Cardiac fibroblast (primary cell): ENCODE measurements at regions not wholly inside any gene's neighbourhood (a gene's known extent, or its start where the extent isn't known, plus 50 kb on each side); places are given as distances from the start of the nearest gene placed in this dataset.

Experiments used
- DNase-seq, 2 donors: peaks; one replicate each; pipeline versions ENCODE4 v3.0.0 to v3.0.0-alpha.2; 2010; ENCODE audit warnings: low read depth in 2 of 2
- H3K4me3 ChIP-seq, 2 donors: replicated peaks in 1 of 2; 1 replicate in 1 of 2; 2 replicates in 1 of 2; pipeline ENCODE4 v1.5.1; 2011; ENCODE audit warnings: low read depth in 2 of 2, low read length in 2 of 2, mild to moderate bottlenecking in 2 of 2, moderate library complexity in 1 of 2
- TF ChIP-seq, protein P1 (sequence below): IDR thresholded peaks from one replicate; pipeline ENCODE4 v1.5.1; 2011; ENCODE audit warnings: low read depth, mild to moderate bottlenecking, low read length, inconsistent platforms

DNA sequence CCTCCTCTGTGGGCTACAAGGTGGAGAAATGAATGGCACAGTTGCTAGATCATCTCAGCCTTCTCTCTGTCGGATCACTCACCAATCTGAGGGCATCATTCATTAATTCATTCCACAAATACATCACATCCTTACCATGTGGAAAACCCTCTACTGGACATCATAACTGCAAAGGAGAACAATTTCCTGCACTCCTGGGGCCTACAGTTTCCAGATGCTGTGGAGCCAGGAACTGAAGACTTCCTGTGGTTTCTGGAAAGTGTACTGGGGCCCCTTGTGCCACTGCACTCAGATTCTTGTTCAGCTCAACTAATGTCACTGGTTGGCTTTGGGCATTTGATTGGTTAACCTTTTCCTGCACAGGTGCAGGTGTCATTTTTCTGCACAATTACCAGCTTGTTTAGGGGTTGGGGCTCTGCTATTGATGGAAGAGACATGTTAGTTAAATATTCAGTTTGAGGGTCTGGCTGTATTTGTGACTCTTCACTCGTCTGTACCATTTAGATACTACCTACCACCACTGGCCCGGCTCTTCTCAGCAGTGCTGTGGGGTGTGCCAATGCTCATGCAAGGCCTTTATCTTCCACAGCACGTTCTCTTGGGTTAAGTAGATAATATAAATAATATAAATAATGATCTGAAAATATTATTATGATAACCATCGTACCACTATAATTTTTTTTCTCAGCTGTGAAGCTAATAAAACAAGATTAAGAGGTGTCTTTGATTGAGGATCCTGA, 427.3 kb downstream of the TSN start:
- TF ChIP-seq, protein P1, sequence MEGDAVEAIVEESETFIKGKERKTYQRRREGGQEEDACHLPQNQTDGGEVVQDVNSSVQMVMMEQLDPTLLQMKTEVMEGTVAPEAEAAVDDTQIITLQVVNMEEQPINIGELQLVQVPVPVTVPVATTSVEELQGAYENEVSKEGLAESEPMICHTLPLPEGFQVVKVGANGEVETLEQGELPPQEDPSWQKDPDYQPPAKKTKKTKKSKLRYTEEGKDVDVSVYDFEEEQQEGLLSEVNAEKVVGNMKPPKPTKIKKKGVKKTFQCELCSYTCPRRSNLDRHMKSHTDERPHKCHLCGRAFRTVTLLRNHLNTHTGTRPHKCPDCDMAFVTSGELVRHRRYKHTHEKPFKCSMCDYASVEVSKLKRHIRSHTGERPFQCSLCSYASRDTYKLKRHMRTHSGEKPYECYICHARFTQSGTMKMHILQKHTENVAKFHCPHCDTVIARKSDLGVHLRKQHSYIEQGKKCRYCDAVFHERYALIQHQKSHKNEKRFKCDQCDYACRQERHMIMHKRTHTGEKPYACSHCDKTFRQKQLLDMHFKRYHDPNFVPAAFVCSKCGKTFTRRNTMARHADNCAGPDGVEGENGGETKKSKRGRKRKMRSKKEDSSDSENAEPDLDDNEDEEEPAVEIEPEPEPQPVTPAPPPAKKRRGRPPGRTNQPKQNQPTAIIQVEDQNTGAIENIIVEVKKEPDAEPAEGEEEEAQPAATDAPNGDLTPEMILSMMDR = no peak
- H3K4me3 ChIP-seq = no peak overlapping the region
- no peak for DNase-seq

DNA sequence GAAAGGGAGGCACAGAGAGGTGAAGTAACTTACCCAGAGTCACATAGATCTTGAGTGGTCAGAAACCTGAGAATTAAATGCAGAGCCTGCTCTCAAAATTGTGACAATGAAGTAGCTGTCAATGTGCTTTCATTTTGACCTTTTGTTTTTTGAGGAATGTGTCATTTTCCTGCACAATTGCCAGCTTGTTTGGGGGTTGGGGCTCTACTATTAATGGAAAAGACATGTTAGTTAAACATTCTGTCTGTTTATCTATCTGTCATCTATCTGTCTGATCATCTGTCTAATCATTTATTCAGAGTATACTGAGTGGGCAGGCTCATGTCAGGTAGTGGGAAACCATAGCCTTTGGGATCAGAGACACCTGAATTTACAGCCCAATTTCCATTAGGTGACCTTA, 428.4 kb downstream of the TSN start:
- no peak overlapping the region for H3K4me3 ChIP-seq
- DNase-seq = no peak
- TF ChIP-seq, protein P1 = no peak

GRCh38 chr2:122186761-122187222, 431.3 kb downstream of the TSN start:
- TF ChIP-seq, protein P1 = no peak
- DNase-seq = peak in 1 of 2 donors; percentile 69
- no peak overlapping the region for H3K4me3 ChIP-seq

GRCh38 chr2:122191331-122191730, 435.9 kb downstream of the TSN start:
- no peak overlapping the region for H3K4me3 ChIP-seq
- peak; percentile 63 to 81 for DNase-seq
- TF ChIP-seq, protein P1 = peak; percentile 52

DNA sequence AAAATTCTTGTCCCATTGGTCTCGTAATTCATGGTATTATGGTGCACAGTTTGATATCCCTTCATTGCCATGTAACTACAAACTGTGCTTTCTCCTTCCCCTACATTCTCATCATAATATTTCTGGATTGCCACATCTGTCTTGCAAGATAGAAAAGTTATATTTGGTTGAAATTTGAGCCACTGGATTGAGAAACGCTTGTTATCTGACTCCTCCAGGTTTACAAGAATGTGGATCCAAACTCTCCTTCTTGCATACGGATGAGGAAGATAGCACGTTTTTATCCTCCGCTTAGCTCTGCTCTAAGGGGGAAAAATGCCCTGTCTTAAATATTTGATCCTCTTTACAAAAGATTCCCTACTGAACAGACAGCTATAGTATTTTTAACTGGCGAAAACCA, 438.2 kb downstream of the TSN start:
- H3K4me3 ChIP-seq = no peak overlapping the region
- peak; percentile 45 to 70 for DNase-seq
- TF ChIP-seq, protein P1 = no peak

GRCh38 chr2:122194546-122194945, 439.1 kb downstream of the TSN start:
- no peak overlapping the region for H3K4me3 ChIP-seq
- TF ChIP-seq, protein P1 = no peak
- peak in 1 of 2 donors; percentile 66 for DNase-seq
